CD4-positive, alpha-beta T cell treated with Interleukin-10 for 1 hour (primary cell): ENCODE measurements at regions not wholly inside any gene's neighbourhood (a gene's known extent, or its start where the extent isn't known, plus 50 kb on each side); places are given as distances from the start of the nearest gene placed in this dataset.

ENCODE experiments used
- DNase-seq: peaks from one replicate; pipeline ENCODE4 v3.0.0-alpha.2; 2020

DNA sequence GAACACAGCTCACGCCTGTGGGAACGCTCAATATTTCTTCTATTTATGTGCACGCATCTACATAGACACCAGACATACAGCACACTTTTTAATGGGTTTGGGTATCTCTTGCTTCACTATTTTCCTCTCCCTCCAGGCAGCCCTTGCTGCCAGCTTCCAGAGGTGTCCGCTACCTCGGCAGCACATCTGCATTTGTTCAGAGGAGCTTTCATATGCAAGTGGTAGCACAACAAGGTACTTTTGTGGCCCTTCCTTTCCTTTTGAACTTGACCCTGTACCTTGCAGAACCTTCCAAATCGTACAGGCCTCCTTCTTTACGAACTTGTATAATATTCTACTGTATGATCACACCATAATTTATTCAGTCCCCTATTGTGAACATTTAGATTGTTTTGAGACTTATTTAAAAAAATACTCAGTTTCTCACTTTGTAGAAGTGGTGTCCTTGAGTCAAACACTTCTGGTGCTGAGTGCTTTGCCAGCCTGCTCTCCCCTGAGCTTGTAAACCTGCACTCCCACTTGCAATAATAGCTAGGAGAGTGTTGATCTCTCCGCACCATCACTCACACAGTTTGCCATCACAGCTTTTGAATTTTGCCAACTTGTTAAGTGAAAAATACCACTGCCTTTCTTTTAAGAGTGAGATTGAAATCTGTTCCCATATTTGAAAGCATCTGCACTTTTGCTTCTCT, 106.0 kb upstream of the ZNF32 start:
- no peak for DNase-seq

DNA sequence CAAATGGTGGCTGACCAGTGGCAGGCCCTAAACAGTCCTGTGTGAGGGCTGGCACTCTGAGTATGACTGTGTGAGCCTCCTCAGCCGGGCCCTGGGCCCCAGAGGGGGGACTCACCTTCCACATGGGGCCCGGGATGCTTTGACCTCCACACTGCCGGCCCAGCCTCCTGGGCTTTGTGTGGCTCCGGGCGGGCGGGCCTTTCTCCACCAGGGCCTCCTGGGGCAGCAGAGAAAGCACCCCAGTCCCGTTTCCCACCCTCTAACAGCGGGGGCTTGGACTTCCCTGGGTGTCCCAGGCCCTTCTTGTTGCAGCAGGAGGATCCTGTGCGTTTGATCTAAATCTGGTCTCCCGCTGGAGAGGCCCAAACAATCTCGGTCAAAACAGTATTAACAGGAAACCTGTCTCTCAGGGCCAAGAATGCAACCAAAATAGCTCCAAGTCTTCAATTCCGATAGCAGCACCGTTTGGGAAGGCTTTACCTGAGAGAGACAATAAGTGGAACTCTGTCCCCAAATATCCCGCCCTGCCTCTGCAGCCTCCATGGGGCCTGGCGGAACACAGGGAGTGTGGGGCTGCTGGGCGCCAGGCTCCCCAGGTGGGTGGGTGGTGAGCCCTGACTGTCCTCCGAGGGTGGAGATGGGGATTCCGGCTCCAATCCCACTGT, 104.8 kb upstream of the ZNF32 start:
- DNase-seq, result no peak

DNA sequence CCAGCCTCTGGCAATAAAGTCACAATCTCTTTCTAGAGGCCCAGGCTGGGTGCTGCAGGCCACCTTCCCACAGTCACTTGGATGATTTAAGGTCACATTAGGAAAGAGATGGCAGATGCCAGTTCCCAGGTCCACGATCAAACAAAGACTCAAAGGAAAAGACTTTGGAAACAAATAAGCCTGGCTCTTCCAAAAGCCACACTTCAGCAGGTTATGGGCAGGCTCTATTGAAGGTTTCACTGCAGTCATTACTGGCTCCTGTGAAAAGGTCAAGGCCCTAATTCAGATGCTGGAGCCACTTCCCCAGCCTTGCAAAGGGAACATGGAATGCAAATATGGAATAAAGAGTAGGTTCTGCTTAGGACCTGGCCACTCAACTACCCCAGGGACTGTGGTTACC, 104.0 kb upstream of the ZNF32 start:
- DNase-seq, result no peak

DNA sequence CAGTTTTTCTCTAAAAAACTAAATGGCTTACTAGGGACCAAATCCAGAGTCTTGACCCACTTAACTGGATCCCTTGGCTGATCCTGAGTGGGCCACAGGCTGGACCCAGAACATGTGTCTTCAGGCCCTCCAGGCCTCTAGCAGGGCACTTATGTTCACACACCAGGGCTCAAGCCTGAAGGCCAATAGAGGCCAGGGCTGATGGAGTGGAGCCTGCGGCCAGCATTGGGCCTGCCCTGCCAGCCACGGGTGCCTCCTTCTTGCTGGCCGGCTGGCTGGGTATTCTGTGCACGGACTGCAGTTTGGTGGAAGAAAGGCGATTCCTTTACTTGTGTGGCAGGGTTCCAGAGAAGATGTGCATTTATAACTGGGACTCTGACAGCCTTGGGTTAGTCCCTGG, 103.0 kb upstream of the ZNF32 start:
- DNase-seq, result no peak

DNA sequence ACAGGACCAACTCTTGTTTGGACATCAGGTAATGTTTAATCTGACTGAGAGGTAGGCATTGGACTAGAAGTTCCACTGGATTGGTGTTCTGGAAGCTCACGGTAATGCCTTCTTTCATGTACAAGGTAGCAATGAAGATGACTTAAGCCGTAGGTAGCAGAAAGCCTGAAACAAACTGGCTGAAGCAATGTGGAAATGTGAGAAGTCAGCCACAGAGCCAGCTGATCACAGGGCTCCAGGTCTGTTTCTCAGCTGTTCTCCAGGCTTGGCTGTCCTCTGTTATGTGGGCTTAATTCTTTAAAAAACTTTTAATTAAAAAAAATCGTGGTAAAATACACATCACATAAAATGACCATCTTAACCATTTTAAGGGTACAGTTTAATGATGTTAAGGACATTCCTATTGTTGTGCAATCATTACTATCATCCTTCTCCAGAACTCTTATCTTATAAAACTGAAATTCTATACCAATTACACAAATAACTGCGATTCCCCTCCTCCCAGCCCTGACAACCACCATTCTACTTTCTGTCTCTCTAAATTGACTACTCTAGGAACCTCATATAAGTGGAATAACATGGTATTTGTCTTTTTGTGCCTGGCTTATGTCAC, 101.4 kb upstream of the ZNF32 start:
- no peak for DNase-seq

DNA sequence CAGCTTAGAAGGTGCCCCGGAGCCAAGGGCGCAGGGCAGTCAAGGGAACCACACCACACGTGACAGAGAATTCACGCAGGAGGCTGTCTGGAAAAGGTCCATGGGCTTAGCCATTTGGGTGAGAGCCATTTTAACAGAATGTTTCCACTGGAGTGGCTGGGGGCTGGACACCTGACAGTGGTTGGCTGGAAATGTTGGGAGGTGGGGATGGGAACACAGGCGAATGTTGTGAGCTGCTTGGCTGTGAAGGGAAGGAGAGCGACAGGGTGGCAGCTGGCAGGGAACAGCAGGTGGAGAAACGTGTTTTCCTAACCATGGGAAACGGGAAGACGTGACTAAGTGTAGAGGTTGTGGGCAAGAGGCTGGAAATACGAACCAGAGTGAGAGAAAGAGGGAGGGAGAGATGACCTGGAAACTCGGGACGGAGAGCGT, 100.5 kb upstream of the ZNF32 start:
- no peak for DNase-seq

DNA sequence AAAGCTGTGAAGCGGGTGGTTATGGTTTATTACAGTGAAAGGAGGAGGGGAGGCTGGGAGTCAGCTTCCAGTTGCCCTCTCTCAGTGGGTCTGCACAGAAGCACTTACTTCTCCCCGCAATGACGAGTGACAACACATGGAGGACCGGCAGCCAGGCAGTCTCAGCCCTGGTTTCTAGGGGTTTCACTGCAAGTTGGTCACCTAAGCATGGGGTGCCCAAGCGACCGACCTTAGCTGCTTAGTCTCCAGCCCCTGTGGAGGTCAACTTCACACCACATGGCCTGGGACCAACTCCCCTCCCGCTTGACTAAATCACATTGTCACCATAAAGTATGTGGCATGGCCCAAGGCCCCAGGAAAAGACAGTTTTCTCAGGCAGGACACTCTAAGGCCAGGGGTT, 99.9 kb upstream of the ZNF32 start:
- no peak for DNase-seq

DNA sequence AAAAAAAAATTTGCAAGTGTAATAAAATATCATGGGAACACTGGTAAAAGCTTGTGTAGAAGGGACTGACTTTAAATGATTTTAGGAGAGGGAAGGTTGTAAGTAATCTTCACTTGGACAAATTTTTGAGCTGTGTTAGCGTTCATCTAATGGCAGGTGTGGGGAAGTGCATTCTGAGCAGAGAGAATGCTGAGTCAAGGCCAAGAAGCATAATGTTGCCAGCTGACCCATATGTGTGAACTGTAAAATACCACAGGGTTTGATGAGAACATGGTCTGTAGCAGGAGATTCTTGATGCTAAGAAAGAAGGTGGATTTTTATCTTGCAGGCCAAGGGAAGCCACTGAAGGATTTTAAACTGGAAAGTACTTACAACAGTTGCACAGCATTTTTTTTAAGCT, 98.2 kb upstream of the ZNF32 start:
- no peak for DNase-seq

DNA sequence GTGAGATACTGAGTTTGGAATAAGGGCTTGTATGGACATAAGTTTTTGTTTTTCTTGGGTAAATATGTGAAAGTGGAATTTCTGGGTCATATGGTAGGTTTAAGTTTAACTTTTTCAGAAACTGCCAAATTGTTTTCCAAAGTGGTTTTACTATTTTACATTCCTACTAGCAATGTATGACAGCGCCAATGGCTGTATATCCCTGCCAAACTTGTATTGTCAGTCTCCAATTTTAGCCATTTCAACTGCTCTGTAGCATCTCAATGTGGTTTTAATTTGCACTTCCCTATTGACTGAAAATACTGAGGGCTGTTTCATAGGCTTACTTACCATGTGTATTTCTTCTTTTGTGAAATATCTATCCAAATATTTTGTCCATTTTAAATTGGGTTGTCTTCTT, 90.5 kb upstream of the ZNF32 start:
- no peak for DNase-seq

DNA sequence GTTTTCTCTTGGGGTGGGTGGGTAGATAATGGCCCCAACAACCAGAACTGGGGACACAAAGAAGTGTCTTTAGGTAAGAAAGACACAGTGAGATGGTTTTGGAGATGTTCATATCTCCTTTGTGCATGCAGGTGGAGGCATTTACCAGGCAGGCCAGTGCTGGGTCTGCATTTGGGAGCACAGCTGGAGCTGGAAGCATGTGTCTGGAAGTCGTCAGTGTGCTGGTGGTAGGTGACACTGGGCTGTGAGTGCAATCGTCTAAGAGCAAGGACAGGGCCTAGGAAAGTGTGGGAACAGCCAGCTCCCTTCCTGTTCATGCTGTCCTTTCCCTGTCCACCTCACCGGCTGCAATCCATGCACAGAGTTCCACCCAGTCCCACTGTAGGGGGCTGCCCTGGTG, 88.3 kb upstream of the ZNF32 start:
- DNase-seq, result no peak

DNA sequence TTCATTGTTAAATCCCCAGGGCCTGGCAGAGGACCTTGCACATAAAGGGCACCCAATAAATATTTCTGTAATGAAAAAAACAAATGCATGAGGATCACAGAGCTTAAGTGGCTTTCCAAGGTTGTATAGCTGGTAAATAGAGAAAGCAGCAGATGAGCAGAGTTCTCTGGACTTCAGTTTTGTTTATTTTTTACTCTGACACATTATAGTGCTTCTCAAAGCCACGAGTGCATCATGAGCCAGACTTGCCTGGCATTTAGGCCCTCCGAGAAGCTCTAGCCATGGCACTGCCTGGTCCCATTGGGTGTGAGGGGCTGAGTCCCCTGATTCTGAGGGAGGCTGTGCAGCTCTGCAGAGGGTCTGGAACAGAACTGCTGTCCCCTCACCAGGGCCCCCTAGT, 87.2 kb upstream of the ZNF32 start:
- no peak for DNase-seq

DNA sequence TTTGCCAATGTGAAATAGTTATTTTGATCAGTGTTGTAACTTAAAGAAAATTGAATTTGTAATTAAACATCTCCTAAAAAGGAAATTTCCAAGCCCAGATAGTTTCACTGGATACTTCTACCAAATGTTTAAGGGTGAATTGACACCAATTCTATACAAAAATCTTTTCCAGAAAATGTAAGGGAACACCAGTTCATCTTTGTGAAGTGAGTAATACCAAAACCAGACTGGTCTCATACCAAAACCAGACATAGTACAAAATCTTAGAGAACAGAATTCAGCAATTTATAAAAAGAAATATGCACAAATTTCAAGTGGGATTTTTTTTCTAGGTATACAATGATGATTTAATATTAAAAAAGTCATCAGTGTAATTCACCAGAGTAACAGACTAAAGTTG, 86.0 kb upstream of the ZNF32 start:
- DNase-seq, result no peak

DNA sequence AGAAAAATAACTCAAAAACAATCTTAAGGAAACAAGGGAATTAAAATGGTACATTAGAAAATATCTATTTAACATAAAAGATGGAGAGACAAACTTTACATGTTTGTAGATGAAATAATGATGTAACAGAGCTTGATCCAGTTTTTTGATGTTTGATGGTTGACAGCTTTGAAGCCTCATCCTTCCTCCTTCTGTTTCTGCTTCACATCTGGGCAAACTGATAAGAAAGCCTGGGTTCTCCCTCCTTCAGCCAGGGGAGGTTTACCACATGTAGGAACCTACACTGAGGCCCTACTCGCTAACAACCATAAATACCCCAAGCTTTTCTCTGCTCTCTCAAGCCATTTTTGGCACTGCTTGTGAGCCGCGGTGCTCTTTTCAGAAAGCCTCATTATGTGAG, 82.8 kb upstream of the ZNF32 start:
- no peak for DNase-seq

DNA sequence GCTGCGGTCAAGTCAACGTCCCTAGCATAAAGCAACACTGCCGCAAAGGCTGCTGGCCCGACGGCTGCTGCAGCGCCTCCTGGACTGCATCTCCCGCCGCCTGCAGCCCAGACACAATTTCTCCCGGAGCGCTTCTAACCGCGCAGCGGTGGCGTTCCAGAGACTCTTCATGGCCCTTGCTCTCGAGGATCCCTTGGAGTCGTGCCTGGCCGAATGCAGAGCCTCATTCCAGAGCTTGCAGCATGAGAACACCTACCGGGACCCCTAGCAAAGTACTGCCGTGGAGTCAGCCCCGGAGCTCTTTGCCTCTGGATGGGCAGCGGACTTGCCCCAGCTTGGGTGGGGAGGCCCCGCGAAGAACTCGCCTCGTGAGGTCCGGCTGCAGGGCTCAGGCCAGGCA, 79.7 kb upstream of the ZNF32 start:
- no peak for DNase-seq

DNA sequence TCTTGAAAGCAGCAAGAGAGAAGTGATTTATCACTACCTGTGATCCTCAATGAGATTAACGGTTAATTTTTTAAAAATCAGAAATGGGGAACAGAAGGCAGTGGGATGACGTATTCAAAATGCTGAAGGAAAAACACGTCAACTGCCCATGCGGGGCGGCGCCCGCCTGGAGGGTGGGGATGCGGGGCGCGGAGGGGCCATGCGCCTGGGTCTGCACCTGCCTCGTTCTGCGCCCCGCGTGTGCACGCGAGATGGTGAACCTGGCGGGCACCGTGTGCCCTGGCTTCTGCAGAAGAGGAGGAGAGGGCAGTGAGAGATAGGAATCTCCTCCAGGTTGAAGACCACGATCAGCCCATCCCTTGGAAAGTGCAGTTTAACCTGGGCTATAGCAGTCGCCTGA, 79.3 kb upstream of the ZNF32 start:
- DNase-seq, result no peak

DNA sequence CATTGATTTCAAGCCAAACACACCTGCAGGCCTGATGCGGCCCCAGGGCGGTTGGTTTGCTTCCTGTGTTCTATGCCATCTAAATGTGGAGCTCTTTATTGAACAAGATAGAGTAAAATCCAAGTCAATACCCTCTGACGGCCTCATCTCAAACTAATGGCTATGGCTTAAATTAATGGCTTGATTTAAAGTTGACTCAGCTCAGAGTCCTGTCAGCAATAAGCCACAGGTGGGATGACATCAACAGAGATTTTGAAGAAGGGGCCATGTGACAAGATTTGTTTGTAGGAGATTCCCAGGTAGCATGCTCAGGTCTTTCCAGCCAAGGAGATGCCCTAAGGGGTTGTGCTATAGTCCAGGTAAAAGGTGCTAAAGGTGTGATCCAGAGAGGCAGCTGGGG, 66.7 kb upstream of the ZNF32 start:
- DNase-seq, result no peak

DNA sequence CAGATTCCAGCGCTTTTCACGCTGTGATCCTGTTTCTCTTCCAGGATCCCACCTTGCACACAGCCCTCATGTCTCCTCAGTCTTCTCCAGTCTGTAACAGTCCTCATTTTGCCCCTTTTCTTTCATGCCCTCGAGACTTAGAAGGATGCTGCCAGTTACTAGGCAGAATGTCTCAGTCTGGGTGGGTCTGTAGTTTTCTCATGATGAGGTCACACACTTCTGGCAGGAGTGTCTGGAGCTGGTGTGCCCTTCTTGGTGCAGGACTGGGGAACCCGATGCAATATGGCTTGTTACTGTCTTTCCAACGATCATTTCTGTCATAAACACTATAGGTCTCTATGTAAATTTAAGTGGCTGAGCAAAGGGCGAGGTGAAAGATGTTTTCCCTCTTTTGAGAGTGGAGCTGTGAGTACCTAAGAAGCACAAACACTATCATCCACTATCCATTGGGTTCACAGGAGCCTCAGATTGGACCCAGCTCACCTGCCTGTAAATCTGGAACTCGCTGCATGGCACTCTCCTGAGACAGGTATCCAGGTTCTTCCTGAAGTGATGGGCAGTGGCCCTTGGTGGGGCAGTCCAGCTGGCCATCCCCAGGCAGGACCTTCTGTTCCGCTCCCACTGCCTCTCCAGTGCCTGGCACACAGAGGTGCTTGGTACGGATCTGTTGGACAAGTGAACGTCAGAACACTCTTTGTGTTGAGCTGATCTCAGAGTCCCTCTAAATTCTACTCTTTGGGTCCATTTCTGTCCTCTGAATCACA, 64.3 kb upstream of the ZNF32 start:
- no peak for DNase-seq

DNA sequence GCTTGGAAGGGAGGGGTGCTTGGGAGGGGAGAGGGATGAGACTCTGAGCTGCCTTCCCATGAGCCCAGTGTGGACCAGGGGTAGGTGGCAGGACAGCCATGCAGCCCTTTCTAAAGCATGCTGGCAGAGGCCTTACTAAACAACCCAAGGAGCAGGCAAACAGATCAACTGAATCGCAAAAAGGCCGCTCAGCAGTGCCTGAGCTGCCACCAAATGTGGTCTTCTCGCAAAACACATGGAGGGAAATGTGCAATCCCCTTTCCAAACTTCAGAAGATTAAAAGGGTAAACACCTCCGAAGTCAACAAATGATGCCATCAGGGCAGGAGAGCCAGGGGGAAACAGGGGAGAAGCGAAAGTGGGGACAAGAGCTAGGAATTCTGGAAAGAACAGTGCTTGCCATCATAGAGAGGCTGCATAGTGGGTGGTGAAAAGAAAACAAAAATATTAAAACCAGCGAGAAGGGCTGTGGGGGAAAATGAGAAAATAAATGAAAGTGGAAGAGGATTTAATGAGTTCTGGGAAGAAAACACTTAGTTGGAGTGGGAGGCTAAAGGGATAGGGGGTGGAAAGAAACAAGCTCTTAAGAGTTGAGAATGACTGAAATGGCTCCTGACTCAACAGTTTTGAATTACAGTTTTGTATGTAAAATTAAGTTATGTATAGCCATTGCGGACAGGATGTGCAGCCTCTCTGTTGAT, 62.2 kb upstream of the ZNF32 start:
- DNase-seq, result no peak

DNA sequence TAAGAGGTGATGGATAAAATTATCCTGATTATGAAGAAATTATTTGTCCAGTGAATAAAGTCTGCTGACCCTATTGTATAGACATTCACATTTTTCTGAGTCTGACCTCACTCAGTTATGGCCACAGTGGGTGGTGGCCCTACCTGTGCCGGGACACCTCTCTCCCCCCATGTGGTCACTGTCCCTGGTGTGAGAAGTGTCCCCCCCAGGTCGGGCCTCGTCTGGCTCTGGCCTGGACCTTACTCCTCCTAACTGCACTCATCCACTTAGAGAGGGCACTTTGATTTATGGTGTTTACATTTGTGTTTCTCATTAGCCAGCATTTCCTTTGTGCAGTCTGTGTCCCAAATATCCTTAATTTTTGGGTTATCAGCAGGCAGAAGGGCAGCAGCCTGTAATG, 59.6 kb upstream of the ZNF32 start:
- no peak for DNase-seq

DNA sequence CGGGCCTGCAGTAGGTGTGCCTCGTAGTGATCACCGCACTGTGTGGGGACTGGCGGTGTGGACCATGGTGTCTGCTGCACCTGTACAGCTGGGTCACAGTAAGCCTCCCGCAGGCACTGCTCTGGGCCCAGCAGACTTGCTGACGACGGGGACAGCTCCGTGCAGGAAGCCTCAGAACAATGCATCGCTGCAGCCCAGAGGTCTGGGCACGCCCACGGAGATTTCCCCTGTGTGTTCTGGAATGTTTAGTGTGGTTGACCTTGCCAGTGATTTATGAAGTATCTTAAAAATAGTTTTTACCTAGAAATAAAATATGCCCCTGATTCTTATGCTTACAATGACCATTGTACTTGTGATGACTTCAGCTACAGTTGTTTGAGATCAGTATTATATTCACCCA, 59.1 kb upstream of the ZNF32 start:
- DNase-seq, result no peak

DNA sequence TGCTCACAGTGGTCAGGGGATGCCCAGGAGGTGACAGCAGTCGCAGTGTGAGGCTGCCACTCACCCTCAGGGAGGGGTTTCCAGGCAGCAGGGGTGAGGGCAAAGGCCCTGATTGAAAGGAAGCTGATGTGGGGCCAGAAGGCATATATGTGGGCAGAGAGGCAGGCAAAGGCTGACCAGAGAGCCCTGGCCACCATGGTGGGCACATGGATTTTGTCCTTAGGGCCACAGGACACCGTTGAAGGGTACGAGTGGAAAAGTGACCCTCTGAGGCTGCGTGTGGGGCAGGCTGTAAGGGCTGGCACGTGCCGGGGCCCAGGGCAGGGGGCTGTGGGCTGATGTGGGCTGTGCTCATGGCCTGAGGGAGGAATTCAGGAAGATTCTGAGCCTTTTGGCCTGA, 57.5 kb upstream of the ZNF32 start:
- no peak for DNase-seq

DNA sequence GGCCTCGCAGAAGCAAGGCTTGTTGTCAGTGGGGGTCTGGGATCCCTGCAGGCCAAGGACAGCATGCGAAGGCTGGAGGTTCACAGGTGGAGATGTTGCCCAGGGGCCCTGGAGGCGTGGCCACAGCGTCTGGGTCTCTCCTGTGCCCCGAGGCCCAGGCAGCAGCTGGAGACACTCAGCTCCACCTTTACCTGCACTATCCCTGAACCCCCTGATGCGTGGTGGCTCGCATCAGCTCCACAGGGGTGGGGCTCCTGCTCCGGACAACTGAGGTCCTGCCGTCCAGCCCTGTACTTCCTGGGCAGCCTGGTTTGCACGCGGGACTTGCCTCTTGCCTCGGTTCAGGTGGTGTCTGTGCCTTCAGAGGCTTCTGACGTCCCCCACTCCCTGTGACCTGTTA, 54.6 kb upstream of the ZNF32 start:
- DNase-seq, result no peak

DNA sequence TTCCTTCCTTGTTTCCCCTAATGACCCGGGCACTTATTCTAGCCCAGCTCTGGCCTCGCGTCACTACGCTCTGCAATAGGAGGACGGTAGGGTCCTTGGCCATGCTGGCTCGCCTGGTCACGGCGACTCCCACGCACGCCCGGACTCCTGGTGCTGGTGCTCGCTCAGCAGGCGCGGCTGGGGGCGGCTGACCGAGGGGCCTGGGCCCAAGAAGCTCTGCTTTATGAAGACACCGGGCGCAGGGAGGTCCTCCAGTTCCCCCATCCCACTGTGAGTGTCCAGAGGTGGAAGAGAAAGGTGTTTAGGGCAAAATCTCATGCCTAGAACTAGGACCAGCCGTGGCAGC, 54.2 kb upstream of the ZNF32 start:
- no peak for DNase-seq
